B cell (primary cell): ENCODE measurements at regions not wholly inside any gene's neighbourhood (a gene's known extent, or its start where the extent isn't known, plus 50 kb on each side); places are given as distances from the start of the nearest gene placed in this dataset.

ENCODE experiments used
- ATAC-seq: fragments of 200-7000 bp; cut with Tn5 transposase; one replicate; pipeline ENCODE4 v1.10.0; 2021; ENCODE audit warnings: low read depth, mild to moderate bottlenecking, moderate number of reproducible peaks, moderate library complexity
- CTCF ChIA-PET: fragments of 350-600 bp; sonication (Branson Sonifier 250); formaldehyde crosslinking; loops from one replicate; lab custom pipeline; 2021; ENCODE audit warnings: antibody characterized with exemption, inconsistent platforms; lab: Charles Lee
- POLR2A ChIA-PET: fragments of 350-600 bp; sonication (Branson Sonifier 250); formaldehyde crosslinking; loops from one replicate; lab custom pipeline; 2021; ENCODE audit warnings: antibody characterized with exemption; lab: Charles Lee
- DNase-seq: peaks from one replicate; pipeline ENCODE4 v3.0.0; 2013
- H2AFZ ChIP-seq: 2 replicates; pipeline ENCODE4 v1.6.1; 2012; ENCODE audit warnings: mild to moderate bottlenecking, low read depth, low read length; ENCODE audit not compliant: insufficient read depth, poor library complexity, severe bottlenecking
- H3K27ac ChIP-seq, 2 donors: 1 replicate in 1 of 2; 2 replicates in 1 of 2; pipeline ENCODE4 v1.5.1; 2012 to 2013; ENCODE audit warnings: low read length in 2 of 2, mild to moderate bottlenecking in 2 of 2, moderate library complexity in 1 of 2
- H3K27me3 ChIP-seq, 4 experiments: fragments of 200-600 bp in 1 of 4; sonication (generic) in 1 of 4; replicated peaks in 1 of 4; 1 replicate in 2 of 4; 2 replicates in 2 of 4; pipeline versions ENCODE4 v1.6.1 to v1.7.0; 2013 to 2016; ENCODE audit warnings: low read length in 3 of 4, mild to moderate bottlenecking in 2 of 4, mixed read lengths in 1 of 4, moderate library complexity in 1 of 4; ENCODE audit not compliant: insufficient read depth in 4 of 4, control insufficient read depth in 3 of 4; ENCODE audit errors: control extremely low read depth in 1 of 4
- H3K36me3 ChIP-seq, 2 experiments: replicated peaks in 1 of 2; 1 replicate in 1 of 2; 2 replicates in 1 of 2; pipeline versions ENCODE4 v1.6.1 to v1.7.1; 2013; ENCODE audit warnings: low read length in 1 of 2; ENCODE audit not compliant: insufficient read depth in 2 of 2, control insufficient read depth in 1 of 2; ENCODE audit errors: control extremely low read depth in 1 of 2, extremely low read depth in 1 of 2
- H3K4me1 ChIP-seq, 2 donors: fragments of 200-600 bp in 1 of 2; sonication (generic) in 1 of 2; 1 replicate in 1 of 2; 2 replicates in 1 of 2; pipeline versions ENCODE4 v1.5.1 to v1.6.1; 2013 to 2017; ENCODE audit warnings: low read length in 2 of 2; ENCODE audit not compliant: control insufficient read depth in 2 of 2, insufficient read depth in 2 of 2
- H3K4me2 ChIP-seq: replicated peaks from 2 replicates; pipeline ENCODE3; 2012; ENCODE audit warnings: mild to moderate bottlenecking, low read depth, low read length; ENCODE audit not compliant: poor library complexity, severe bottlenecking
- H3K4me3 ChIP-seq, 5 experiments: fragments of 200-600 bp in 1 of 5; sonication (generic) in 1 of 5; 1 replicate in 3 of 5; 2 replicates in 2 of 5; pipeline versions ENCODE4 v1.5.1 to v1.7.0; 2011 to 2016; ENCODE audit warnings: low read length in 4 of 5, mild to moderate bottlenecking in 4 of 5, low read depth in 2 of 5, control low read depth in 1 of 5, moderate library complexity in 1 of 5; ENCODE audit not compliant: insufficient read depth in 1 of 5; ENCODE audit errors: control extremely low read depth in 1 of 5, extremely low read depth in 1 of 5
- H3K79me2 ChIP-seq: fragments of 200-600 bp; sonication (generic); one replicate; pipeline ENCODE4 v1.6.0; 2016; ENCODE audit warnings: low read length; ENCODE audit not compliant: control insufficient read depth, insufficient read depth
- H3K9ac ChIP-seq: fragments of 200-600 bp; sonication (generic); 2 replicates; pipeline ENCODE4 v1.6.1; 2017; ENCODE audit warnings: mild to moderate bottlenecking, low read length, moderate library complexity
- H3K9me3 ChIP-seq, 3 donors: one replicate each; pipeline versions ENCODE4 v1.6.1 to v1.7.1; 2013; ENCODE audit warnings: low read length in 2 of 3; ENCODE audit not compliant: control insufficient read depth in 2 of 3, insufficient read depth in 1 of 3; ENCODE audit errors: control extremely low read depth in 1 of 3
- H4K20me1 ChIP-seq: 2 replicates; pipeline ENCODE4 v1.6.0; 2012; ENCODE audit warnings: mild to moderate bottlenecking, low read length; ENCODE audit not compliant: insufficient read depth, control insufficient read depth, poor library complexity, severe bottlenecking
- H3K27ac Mint-ChIP-seq: one replicate; pipeline ENCODE4 v1.8.0; 2021; ENCODE audit warnings: mixed read lengths
- H3K27me3 Mint-ChIP-seq: one replicate; pipeline ENCODE4 v1.8.0; 2021; ENCODE audit warnings: mixed read lengths
- H3K4me1 Mint-ChIP-seq: one replicate; pipeline ENCODE4 v1.8.0; 2021; ENCODE audit warnings: mixed read lengths
- H3K4me3 Mint-ChIP-seq: one replicate; pipeline ENCODE4 v1.8.0; 2021; ENCODE audit warnings: mixed read lengths
- H3K9me3 Mint-ChIP-seq: one replicate; pipeline ENCODE4 v1.8.0; 2022; ENCODE audit warnings: mixed read lengths; ENCODE audit not compliant: insufficient read depth
- CTCF ChIP-seq: fragments of 200-600 bp; IDR thresholded peaks from one replicate; pipeline ENCODE4 v1.8.0; 2022; ENCODE audit warnings: antibody characterized with exemption, mild to moderate bottlenecking
- EZH2 ChIP-seq: IDR thresholded peaks from 2 replicates; pipeline ENCODE4 v1.6.1; 2012; ENCODE audit warnings: borderline replicate concordance, low read depth, mild to moderate bottlenecking, moderate library complexity, low read length; ENCODE audit not compliant: insufficient read depth, poor library complexity, severe bottlenecking
- WGBS: methylation state at CpG from one replicate; pipeline ENCODE4 v1.1.5; 2013; ENCODE audit warnings: missing lambda C conversion rate; ENCODE audit not compliant: insufficient coverage; 5-methylcytosine and 5-hydroxymethylcytosine counted together
- intact Hi-C: fragments of 100-400 bp; cut with micrococcal nuclease; formaldehyde crosslinking; loops from one replicate; pipeline ENCODE4 v1.10.0; 2022

- Histone ChIP-seq H3K4me2 (no peak overlapping the region), H3K27ac (no peak overlapping the region), H3K79me2 (no peaks in the 10 kb centered on the region), H3K4me1 (no peaks in the 10 kb centered on the region), H3K4me3 (no peak overlapping the region), H3K9me3 (no peaks in the 10 kb centered on the region), H4K20me1 (no peaks in the 10 kb centered on the region), H3K9ac (no peak overlapping the region), H3K27me3 (no peaks in the 10 kb centered on the region), H2AFZ (no peak overlapping the region), H3K36me3 (no peaks in the 10 kb centered on the region)
- 100% methylated on average over 1 of the region's 1 CpG for WGBS
- H3K27me3 Mint-ChIP-seq = no peaks in the 10 kb centered on the region
- TF ChIP-seq CTCF = no peak
- no peak for TF ChIP-seq EZH2
- H3K9me3 Mint-ChIP-seq = no peaks in the 10 kb centered on the region
- CTCF ChIA-PET = no interaction called here
- no peak for DNase-seq
- POLR2A ChIA-PET = no interaction called here
- H3K4me1 Mint-ChIP-seq = peaks cover 2% of the 10 kb centered on the region
- no peak overlapping the region for H3K27ac Mint-ChIP-seq
- no peak for ATAC-seq
- intact Hi-C loops = no loop called here
- H3K4me3 Mint-ChIP-seq = no peak overlapping the region
Measured at GRCh38 chr18:11487390-11487789, 122.0 kb upstream of the SLC35G4 start.

- CTCF ChIA-PET = no interaction called here
- no peak overlapping the region for H3K4me3 ChIP-seq
- intact Hi-C loops = no loop called here
- peaks cover 0 to 3% (median 0%) of the 10 kb centered on the region in 3 donors for H3K9me3 ChIP-seq
- Mint-ChIP-seq H3K27ac (no peak overlapping the region), H3K27me3 (peaks cover 4% of the 10 kb centered on the region), H3K4me3 (no peak overlapping the region), H3K9me3 (no peaks in the 10 kb centered on the region), H3K4me1 (no peaks in the 10 kb centered on the region)
- H3K4me1 ChIP-seq = no peaks in the 10 kb centered on the region
- no peaks in the 10 kb centered on the region for H4K20me1 ChIP-seq
- DNase-seq = no peak
- POLR2A ChIA-PET = no interaction called here
- no peaks in the 10 kb centered on the region for H3K36me3 ChIP-seq
- no peaks in the 10 kb centered on the region for H3K79me2 ChIP-seq
- H3K4me2 ChIP-seq = no peak overlapping the region
- no peak for ATAC-seq
- H3K27ac ChIP-seq = no peak overlapping the region
- no peak overlapping the region for H2AFZ ChIP-seq
- H3K27me3 ChIP-seq = no peaks in the 10 kb centered on the region
- no peak overlapping the region for H3K9ac ChIP-seq
- TF ChIP-seq CTCF (no peak), EZH2 (no peak)
Measured at GRCh38 chr18:11482271-11482670, 127.1 kb upstream of the SLC35G4 start.
